Endothelial cell of umbilical vein (primary cell): ENCODE measurements at regions not wholly inside any gene's neighbourhood (a gene's known extent, or its start where the extent isn't known, plus 50 kb on each side); places are given as distances from the start of the nearest gene placed in this dataset.

Source experiments
- BruUV-seq: library from RNA; stranded (reverse); fragments of 400-500 nt; replicated peaks from 2 replicates; lab custom pipeline; 2021; lab: Mats Ljungman, UMichigan
- CTCF ChIA-PET: fragments of 300-600, 350-600 bp; sonication (Branson Sonifier 250); formaldehyde crosslinking; loops from one replicate; lab custom pipeline; 2021; ENCODE audit warnings: antibody characterized with exemption, inconsistent platforms; lab: Charles Lee
- POLR2A ChIA-PET: fragments of 300-600, 350-600 bp; sonication (Branson Sonifier 250); formaldehyde crosslinking; loops from one replicate; lab custom pipeline; 2021; ENCODE audit warnings: antibody characterized with exemption, inconsistent platforms; lab: Charles Lee
- DNase-seq: peaks from one replicate; pipeline ENCODE4 v3.0.0-alpha.2; 2011; ENCODE audit warnings: low read depth, low spot score
- FAIRE-seq: peaks from 2 replicates; lab custom pipeline; 2011; peaks lifted over from hg19 to GRCh38; lab: Jason Lieb, UNC
- H2AFZ ChIP-seq: 2 replicates; pipeline ENCODE4 v1.6.0; 2012; ENCODE audit warnings: low read depth, low read length, control low read depth, inconsistent platforms
- H3K27ac ChIP-seq: 2 replicates; pipeline ENCODE4 v1.5.1; 2011; ENCODE audit warnings: low read depth, mild to moderate bottlenecking, control low read depth, low read length, moderate library complexity; ENCODE audit not compliant: insufficient read depth
- H3K27me3 ChIP-seq, 2 experiments: 2 replicates each; pipeline versions ENCODE4 v1.6.0 to v1.6.1; 2011; ENCODE audit warnings: low read length in 2 of 2, mixed read lengths in 1 of 2; ENCODE audit not compliant: control insufficient read depth in 2 of 2, insufficient read depth in 2 of 2
- H3K36me3 ChIP-seq, 2 experiments: 2 replicates in 1 of 2; 3 replicates in 1 of 2; pipeline ENCODE4 v1.5.1; 2011; ENCODE audit warnings: low read length in 2 of 2, mild to moderate bottlenecking in 1 of 2, moderate library complexity in 1 of 2; ENCODE audit not compliant: control insufficient read depth in 2 of 2, insufficient read depth in 2 of 2; ENCODE audit errors: extremely low read depth in 1 of 2
- H3K4me1 ChIP-seq: 3 replicates; pipeline ENCODE4 v1.5.1; 2011; ENCODE audit warnings: mild to moderate bottlenecking, low read length; ENCODE audit not compliant: control insufficient read depth, insufficient read depth; ENCODE audit errors: extremely low read depth
- H3K4me2 ChIP-seq: 2 replicates; pipeline ENCODE4 v1.6.1; 2011; ENCODE audit warnings: low read length, control low read depth, mixed read lengths; ENCODE audit not compliant: insufficient read depth
- H3K4me3 ChIP-seq, 3 experiments: fragments of 200-600 bp in 1 of 3; sonication (generic), shearing (Covaris generic) in 1 of 3; replicated peaks in 1 of 3; 2 replicates each; pipeline ENCODE4 v1.5.1; 2011 to 2016; ENCODE audit warnings: control low read depth in 3 of 3, low read length in 3 of 3, mild to moderate bottlenecking in 2 of 3, inconsistent platforms in 1 of 3, low read depth in 1 of 3, moderate library complexity in 1 of 3; ENCODE audit not compliant: insufficient read depth in 1 of 3
- H3K79me2 ChIP-seq: 2 replicates; pipeline ENCODE4 v1.6.0; 2012; ENCODE audit warnings: low read length, inconsistent platforms; ENCODE audit not compliant: control insufficient read depth, insufficient read depth
- H3K9ac ChIP-seq: replicated peaks from 2 replicates; pipeline ENCODE3; 2011; ENCODE audit warnings: low read length, control low read depth; ENCODE audit not compliant: insufficient read depth; ENCODE audit errors: extremely low read depth
- H3K9me1 ChIP-seq: replicated peaks from 3 replicates; pipeline ENCODE4 v1.6.0; 2011; ENCODE audit warnings: mild to moderate bottlenecking, low read length; ENCODE audit not compliant: control insufficient read depth, insufficient read depth; ENCODE audit errors: extremely low read depth
- H3K9me3 ChIP-seq: replicated peaks from 2 replicates; pipeline ENCODE4 v1.5.1; 2012; ENCODE audit warnings: low read length, inconsistent platforms; ENCODE audit not compliant: control insufficient read depth, insufficient read depth
- H4K20me1 ChIP-seq: replicated peaks from 2 replicates; pipeline ENCODE3; 2011; ENCODE audit warnings: mild to moderate bottlenecking, low read length; ENCODE audit not compliant: control insufficient read depth, insufficient read depth; ENCODE audit errors: extremely low read depth
- EZH2 ChIP-seq: IDR thresholded peaks from 2 replicates; pipeline ENCODE4 v1.6.1; 2012; ENCODE audit warnings: borderline replicate concordance, low read depth, mild to moderate bottlenecking, moderate library complexity, low read length, inconsistent platforms; ENCODE audit not compliant: severe bottlenecking
- FOS ChIP-seq: IDR thresholded peaks from 2 replicates; pipeline ENCODE4 v1.6.1; 2011; ENCODE audit warnings: mild to moderate bottlenecking, low read length, moderate library complexity, borderline replicate concordance; ENCODE audit not compliant: insufficient read depth
- GATA2 ChIP-seq: IDR thresholded peaks from 2 replicates; pipeline ENCODE4 v1.7.0; 2011; ENCODE audit warnings: low read depth, mild to moderate bottlenecking, moderate library complexity, mixed read lengths, low read length; ENCODE audit not compliant: insufficient read length, insufficient read depth
- JUN ChIP-seq: IDR thresholded peaks from 2 replicates; pipeline ENCODE4 v1.6.1; 2011; ENCODE audit warnings: borderline replicate concordance, low read depth; ENCODE audit not compliant: insufficient read length, insufficient read depth
- MYC ChIP-seq: IDR thresholded peaks from one replicate; pipeline ENCODE4 v1.6.1; 2011; ENCODE audit warnings: mild to moderate bottlenecking, low read depth, low read length
- POLR2A ChIP-seq: IDR thresholded peaks from 2 replicates; pipeline ENCODE4 v1.6.1; 2012; ENCODE audit warnings: low read depth, mild to moderate bottlenecking, control low read depth, low read length
- POLR2AphosphoS5 ChIP-seq: IDR thresholded peaks from 2 replicates; pipeline ENCODE4 v1.6.1; 2012; ENCODE audit warnings: low read depth, mild to moderate bottlenecking, control low read depth, low read length, moderate library complexity; ENCODE audit not compliant: insufficient read depth
- dilution Hi-C: fragments of 300-500 bp; cut with MboI; formaldehyde crosslinking; loops from one replicate; pipeline ENCODE4 v1.15.0; 2019; ENCODE audit warnings: low sequenced_read_pairs; ENCODE audit not compliant: extremely low pct_ligation_motif_present
- intact Hi-C: fragments of 100-400 bp; cut with micrococcal nuclease; formaldehyde crosslinking; loops from one replicate; pipeline ENCODE4 v1.10.0; 2022
- TF ChIP-seq, protein P1 (sequence below), 2 donors: IDR thresholded peaks; 1 replicate in 1 of 2; 2 replicates in 1 of 2; pipeline ENCODE4 v1.5.1; 2011; ENCODE audit warnings: low read length in 2 of 2, mild to moderate bottlenecking in 2 of 2, moderate library complexity in 2 of 2, control low read depth in 1 of 2, inconsistent platforms in 1 of 2, low read depth in 1 of 2; ENCODE audit not compliant: insufficient read depth in 1 of 2; ENCODE audit errors: extremely low read depth in 1 of 2
- TF ChIP-seq, protein P2 (sequence below): IDR thresholded peaks from 2 replicates; pipeline ENCODE4 v1.6.1; 2011; ENCODE audit not compliant: insufficient read depth, insufficient read length

DNA sequence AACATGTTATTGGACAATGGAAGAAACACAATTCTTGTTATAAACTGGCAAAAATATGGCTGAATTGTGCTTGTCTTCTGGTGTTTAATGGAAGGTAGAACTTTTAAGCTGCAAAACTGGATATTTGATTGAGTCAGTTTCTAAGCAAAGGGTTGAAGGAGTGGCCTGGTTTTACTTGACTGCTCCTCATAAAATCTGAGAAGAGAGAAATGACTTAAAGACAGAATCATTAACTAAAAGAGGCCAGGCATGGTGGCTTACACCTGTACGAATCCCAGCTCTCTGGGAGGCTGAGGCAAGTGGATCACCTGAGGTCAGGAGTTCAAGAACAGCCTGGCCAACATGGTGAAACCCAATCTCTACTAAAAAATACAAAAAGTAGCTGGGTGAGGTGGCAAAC is 770.7 kb downstream of the CDH11 start:
- H3K27me3 ChIP-seq, result no peaks in the 10 kb centered on the region
- no peaks in the 10 kb centered on the region for H3K9me3 ChIP-seq
- H2AFZ ChIP-seq, result no peak overlapping the region
- no peak for DNase-seq
- no peaks in the 10 kb centered on the region for H4K20me1 ChIP-seq
- no TSS peak for BruUV-seq
- intact Hi-C loops, result no loop called here
- POLR2A ChIA-PET, result no interaction called here
- H3K4me1 ChIP-seq, result no peaks in the 10 kb centered on the region
- H3K9me1 ChIP-seq, result no peaks in the 10 kb centered on the region
- H3K4me3 ChIP-seq, result no peak overlapping the region
- TF ChIP-seq POLR2A (no peak), EZH2 (no peak), POLR2AphosphoS5 (no peak), FOS (no peak), GATA2 (no peak), MYC (no peak), JUN (no peak)
- TF ChIP-seq, protein P1, sequence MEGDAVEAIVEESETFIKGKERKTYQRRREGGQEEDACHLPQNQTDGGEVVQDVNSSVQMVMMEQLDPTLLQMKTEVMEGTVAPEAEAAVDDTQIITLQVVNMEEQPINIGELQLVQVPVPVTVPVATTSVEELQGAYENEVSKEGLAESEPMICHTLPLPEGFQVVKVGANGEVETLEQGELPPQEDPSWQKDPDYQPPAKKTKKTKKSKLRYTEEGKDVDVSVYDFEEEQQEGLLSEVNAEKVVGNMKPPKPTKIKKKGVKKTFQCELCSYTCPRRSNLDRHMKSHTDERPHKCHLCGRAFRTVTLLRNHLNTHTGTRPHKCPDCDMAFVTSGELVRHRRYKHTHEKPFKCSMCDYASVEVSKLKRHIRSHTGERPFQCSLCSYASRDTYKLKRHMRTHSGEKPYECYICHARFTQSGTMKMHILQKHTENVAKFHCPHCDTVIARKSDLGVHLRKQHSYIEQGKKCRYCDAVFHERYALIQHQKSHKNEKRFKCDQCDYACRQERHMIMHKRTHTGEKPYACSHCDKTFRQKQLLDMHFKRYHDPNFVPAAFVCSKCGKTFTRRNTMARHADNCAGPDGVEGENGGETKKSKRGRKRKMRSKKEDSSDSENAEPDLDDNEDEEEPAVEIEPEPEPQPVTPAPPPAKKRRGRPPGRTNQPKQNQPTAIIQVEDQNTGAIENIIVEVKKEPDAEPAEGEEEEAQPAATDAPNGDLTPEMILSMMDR (IDR thresholded peaks at IDR 0.05; ENCODE audit: extremely low read depth in 1 of 2, insufficient read depth in 1 of 2, low read depth in 1 of 2, low read length in 2 of 2), result no peak
- TF ChIP-seq, protein P2, sequence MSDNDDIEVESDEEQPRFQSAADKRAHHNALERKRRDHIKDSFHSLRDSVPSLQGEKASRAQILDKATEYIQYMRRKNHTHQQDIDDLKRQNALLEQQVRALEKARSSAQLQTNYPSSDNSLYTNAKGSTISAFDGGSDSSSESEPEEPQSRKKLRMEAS, result no peak
- dilution Hi-C loops, result no loop called here
- H3K79me2 ChIP-seq, result no peaks in the 10 kb centered on the region
- H3K9ac ChIP-seq, result no peak overlapping the region
- CTCF ChIA-PET, result interaction anchor here (1.3 kb wide), 1 partner anchor 21 kb away, joined by 3 read pairs; no protein-coding TSS in a partner anchor
- H3K4me2 ChIP-seq, result no peak overlapping the region
- H3K36me3 ChIP-seq, result no peaks in the 10 kb centered on the region
- no peak overlapping the region for H3K27ac ChIP-seq
- FAIRE-seq, result no peak
